NAMALWA (cell line): ENCODE measurements at regions not wholly inside any gene's neighbourhood (a gene's known extent, or its start where the extent isn't known, plus 50 kb on each side); places are given as distances from the start of the nearest gene placed in this dataset.
"Not testable (repeated sequence)": the region's sequence is repeated elsewhere in the genome, so short reads cannot be mapped to it uniquely, and the experiment has no call there.

Source experiments
- DNase-seq: peaks from one replicate; pipeline ENCODE4 v3.0.0-alpha.2; 2015; ENCODE audit warnings: low spot score

DNA sequence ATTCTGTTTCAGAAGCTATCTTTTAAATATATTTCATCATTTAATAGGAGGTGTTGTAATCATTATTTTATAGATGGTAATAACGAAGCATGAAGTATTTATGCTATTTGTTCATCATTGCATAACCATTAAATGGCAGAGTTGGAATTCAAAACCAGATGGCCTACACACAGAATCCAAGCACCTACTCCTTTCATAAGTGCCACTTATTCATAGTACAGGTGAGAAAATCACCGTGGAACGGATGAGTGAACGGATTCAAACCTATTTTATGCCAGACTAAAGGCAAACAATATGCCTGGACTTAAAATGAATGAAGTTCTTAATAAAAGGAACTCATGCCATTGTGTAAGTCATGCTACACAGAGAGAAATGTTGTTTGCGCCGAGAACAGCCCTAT is 397.9 kb upstream of the ADGRB3 start:
- DNase-seq: no peak

DNA sequence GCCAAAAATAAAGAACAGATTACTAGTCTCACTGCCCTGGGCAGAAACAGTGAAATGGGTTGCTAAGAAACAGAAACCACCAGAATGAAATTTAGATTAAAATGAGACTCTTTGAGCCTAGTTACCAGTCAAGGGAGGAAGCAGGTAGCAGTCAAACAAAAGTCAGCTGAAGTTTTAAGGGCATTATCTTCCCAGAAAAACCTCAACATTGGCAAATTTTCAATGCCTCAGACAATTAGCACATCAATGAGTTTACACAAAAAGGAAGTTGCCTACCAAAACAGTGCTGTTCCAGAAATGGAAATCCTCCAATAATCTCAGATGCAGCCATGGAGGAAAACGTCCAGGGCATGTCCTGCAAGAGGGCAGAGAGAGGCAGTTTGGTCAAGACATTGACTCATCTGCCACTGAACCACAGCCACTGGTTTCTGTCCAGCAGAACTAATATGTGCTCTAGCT is 399.7 kb upstream of the ADGRB3 start:
- no peak for DNase-seq

DNA sequence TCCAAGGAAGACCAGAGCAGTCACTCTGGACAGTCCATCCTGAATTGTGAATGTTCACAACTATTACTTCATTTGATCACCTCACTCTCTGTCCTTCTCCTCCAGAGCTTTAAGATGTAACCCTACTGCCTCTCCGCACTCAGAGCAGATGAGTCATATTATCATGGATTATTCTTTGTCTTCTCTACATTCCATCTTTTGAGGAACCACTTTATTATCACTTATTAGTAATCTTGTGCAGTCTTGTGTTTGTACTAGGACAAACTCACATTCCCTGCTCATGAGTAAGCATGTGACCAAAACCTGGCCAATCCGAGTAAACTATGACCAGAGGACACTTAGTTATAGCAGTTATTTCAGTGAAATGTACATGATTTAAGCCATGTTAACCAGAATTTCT is 401.5 kb upstream of the ADGRB3 start:
- DNase-seq: no peak

DNA sequence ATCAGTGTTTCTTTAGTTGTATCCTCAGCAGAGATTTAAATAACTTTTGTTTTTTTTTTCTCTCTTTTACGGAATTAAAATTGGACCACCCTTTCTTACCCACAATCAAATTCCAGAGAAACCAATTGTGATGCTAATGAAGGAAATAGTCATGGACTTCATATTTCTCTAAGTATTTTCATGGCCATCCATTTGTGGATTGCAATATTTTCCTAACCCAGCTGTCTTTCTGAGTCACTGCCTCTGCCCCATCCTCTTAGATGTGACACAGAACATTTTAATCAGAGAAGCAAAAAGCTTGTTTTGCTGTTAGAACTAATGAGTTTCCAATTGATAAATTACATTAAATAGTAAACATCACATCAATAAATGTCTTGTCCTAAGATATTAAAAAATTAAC is 405.5 kb upstream of the ADGRB3 start:
- DNase-seq: no peak

DNA sequence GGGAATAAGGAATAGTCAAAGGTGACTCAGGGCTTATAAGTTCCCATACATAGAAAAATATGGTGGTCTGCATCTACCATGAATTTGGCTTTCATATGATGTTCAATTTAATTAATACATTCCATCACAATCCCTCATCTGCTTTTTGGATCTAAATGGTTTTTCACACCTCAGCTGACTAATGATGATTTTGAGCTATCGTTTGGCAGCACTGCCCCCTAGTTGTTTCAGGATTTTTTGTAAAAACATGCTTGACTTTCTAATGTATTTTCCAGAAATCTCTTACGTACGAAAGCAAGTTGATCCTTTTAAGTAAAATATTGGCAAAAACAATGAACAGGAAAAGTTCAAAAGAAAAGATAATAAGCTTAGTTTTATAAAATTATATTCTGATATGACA is 408.6 kb upstream of the ADGRB3 start:
- peak; percentile 54 for DNase-seq

DNA sequence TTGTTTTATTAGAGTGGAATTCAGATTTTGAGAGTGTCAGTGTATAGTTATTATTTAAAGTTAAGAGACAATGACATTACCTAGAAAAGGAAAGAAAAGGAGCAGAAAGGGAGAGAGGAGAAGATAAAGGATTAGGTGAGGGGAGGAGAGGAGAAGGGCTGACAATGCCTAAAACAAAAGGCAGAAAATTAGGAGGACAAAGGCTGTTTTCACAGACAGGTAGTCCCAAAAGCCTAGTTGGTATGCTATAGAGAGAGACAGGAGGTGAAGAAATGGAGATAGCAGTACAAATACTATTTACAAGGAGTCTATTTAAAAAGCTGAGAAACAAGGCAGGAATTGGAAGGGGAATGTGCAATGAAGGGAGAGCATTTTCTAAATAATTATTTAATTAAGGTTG is 409.4 kb upstream of the ADGRB3 start:
- no peak for DNase-seq

DNA sequence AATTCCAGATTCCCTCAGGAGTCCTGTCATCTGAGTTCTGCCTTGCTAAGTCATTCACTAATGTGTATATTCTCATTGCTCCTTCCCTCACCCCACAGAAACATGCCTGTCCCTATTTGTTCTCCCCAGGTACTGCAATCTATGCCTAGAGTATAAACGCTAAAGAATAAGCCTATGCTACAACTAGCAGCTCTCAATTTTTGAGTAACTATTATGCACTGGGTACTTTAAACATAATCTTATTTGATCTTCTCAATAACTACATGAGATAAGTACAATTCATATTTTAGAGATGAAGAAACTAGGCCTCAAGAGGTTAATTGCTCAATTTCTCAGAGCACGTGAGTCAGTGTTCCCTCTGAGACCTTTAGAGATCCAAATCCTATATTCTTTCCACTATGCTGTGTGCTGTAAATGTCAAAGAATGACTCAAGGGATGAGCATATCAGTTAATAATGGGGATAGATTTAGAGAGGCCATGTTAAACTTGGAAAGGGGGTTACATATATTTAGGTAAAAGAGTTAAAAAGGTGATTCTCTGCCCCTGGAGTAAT is 423.8 kb upstream of the ADGRB3 start:
- no peak for DNase-seq

DNA sequence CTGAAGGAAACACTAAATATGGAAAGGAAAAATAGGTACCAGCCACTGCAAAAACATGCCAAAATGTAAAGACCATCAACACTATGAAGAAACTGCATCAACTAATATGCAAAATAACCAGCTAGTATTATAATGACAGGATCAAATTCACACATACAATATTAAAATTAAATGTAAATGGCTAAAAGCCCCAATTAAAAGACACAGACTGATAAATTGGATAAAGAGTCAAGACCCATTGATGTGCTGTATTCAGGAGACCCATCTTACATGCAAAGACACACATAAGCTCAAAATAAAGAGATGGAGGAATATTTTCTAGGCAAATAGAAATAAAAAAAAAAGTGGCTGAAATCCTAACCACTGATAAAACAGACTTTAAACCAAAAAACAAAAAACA is 427.5 kb upstream of the ADGRB3 start:
- DNase-seq: not testable (repeated sequence)

DNA sequence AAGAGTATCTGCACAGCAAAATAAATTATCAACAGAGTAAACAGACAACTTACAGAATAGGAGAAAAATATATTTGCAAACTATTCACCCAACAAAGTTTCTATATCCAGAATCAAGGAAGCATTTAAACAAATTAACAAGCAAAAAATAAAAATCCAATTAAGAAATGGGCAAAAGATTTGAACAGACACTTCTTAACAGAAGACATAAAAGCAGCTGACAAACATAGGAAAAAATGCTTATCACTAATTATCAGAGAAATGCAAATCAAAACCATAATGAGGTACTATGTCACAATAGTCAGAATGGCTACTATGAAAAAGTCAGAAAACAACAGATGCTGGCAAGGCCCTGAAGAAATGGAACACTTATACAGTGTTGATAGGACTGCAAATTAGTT is 434.2 kb upstream of the ADGRB3 start:
- DNase-seq: no peak

DNA sequence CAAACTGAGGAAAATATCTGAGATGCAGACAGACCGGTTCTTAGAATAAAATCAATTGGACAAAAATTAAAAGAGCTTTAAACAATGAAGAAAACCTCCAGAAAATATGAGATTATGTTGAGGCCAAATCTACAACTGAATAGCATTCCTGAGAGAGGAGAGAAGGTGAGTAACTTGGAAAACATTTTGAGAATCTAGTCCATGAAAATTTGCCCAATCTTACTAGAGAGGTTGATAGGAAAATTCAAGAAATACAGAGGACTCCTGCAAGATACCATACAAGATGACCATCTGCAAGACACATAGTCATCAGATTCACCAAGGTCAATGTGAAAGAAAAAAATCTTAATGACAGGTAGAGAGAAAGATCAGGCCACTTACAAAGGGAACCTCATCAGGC is 437.7 kb upstream of the ADGRB3 start:
- no peak for DNase-seq

DNA sequence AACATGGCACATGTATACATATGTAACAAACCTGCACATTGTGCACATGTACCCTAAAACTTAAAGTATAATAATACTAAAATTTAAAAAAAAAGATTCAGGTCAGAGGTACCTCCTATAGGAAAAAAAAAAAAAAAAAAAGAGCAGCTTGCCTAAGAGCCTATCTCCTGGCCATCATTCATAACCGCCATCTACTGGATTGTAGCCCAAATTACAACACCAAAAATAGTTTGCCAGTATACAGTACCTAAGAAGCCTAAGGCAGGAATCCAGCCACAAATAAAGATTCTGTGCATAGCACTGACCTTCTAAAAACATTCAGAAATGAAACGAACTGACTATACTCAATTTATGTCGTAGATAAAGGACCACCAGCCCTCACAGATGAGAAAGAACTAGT is 438.4 kb upstream of the ADGRB3 start:
- DNase-seq: peak; percentile 71

DNA sequence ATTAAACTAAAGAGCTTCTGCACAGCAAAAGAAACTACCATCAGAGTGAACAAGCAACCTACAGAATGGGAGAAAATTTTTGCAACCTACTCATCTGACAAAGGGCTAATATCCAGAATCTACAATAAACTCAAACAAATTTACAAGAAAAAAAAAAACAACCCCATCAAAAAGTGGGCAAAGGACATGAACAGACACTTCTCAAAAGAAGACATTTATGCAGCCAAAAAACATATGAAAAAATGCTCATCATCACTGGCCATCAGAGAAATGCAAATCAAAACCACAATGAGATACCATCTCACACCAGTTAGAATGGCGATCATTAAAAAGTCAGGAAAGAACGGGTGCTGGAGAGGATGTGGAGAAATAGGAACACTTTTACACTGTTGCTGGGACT is 439.3 kb upstream of the ADGRB3 start:
- not testable (repeated sequence) for DNase-seq

DNA sequence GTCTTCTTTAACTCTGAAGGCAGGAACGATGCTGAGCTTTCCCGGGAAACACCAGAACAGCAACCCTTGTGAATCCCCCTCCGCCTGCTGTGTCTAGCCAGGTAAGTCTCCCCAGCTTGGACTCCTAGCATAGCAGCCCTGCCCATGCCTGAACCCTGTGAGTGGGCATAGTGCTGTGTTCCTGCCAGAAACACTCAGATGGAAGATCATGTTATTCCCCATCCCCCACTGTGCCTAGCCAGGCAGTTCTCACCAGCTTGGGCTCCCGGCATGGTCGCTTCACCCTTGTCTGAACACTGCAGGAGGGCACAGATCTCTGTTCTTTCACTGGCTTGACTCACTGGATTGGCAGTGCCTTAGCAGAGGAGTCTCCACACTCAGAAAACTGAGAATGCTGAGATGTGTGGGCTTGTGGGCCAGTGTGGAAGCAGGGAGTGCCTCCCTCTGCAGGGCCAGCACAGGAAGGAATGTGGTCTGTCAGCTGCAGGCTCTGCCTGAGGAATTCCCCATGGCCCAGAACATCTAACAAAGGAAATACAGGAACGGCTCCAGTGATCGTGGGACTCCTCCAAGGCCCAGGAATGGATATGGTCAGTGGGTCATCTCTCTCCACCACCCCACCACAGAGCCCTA is 440.1 kb upstream of the ADGRB3 start:
- DNase-seq: no peak

DNA sequence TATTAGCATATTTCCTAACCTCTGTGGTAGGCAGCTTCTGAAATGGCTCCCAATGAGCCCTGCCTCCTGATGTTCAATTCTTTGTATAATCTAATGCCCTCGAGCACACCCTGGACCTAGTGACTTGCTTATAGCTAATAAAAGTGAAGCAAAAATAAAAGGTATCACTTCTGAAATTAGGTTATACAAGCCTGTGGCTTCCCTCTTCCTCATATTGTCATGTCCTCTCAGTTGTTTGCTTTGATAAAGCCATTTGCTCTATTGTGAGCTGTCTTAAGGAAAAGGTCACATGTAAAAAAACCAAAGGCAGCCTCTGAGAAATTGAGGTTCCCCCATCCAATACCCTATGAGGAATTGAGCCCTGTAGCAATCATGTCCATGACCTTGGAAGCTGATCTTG is 442.1 kb upstream of the ADGRB3 start:
- DNase-seq: no peak

DNA sequence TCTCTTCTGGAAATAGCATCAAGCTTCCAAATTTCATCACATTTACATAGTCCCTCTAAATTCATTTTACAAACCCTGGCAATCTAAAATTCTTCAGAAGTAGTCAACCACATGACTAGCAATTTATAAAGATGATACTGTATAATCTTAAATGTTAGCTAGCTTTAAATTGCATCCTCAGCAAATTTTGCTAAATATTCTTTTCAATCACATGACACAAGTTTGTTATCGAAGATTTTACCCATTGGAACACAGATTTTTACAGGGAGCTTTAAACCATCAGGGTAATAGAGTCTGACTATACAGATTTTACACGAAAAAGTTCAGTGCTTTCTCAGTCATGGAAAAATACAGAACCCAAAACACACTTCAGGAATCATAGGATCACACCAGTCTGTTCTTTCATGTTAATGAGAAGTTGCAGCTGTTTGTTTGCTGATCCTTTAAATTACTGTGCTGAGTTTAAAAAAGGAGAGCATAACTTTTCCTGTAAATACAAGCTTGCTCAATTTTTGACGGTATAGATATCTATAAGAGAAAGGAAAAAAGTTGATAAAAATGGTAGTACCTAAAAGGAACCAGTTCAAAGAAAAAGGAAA is 445.8 kb upstream of the ADGRB3 start:
- DNase-seq: no peak

DNA sequence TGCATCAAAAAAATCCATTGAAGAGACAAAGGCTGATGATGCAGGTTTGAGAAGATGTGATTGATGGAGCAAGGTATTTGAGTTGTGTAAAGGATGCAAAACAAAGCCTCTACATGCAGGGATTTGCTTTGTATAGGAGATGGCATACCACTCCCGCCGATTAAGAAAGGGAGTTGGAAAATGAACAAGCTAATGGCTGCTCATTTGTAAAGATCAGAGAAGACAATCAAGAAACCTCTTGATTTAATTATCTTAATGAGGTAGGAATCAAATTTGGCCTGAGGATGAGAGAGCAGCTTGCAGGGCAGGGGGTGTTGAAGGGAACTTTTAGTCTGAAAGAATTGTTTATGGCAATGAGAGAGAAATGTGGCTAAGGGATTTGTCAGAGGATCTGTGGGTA is 448.2 kb upstream of the ADGRB3 start:
- DNase-seq: no peak

DNA sequence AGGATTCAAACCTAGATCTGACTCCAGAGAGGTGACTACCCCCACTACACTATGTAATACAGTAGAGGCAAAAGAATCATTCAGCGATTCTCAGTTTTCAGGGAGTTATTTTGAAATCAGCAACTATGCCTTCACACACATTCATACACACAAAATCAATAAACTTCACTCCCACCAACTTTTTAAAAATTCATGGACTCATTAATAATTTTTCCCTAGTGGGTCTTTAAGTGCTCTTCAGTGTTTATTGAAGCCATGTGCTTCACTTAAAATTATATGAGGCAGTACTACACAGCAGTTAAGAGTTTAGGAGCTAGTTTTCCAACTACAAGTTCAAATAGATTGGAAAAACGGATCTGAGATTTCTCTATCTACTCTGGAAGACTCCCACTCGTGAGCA is 452.7 kb upstream of the ADGRB3 start:
- no peak for DNase-seq

DNA sequence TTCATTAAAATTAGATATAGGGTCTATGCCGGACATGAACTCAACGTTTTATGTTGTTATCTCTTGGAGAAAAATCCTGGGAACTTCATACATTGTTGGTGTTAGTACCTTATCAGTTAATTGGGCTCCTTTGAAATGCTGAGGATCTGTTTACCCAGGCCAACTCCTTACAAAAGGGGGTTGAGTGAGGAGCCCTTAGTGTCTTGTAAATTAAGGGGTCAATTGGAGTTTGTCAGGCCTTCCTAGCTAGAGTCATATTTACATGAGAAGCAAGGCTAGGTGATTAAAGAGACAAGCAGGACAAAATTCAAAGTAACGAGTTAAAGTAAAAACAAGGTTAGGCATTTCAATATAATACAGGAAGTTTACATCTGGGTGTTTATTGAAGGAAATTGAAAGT is 454.1 kb upstream of the ADGRB3 start:
- not testable (repeated sequence) for DNase-seq

DNA sequence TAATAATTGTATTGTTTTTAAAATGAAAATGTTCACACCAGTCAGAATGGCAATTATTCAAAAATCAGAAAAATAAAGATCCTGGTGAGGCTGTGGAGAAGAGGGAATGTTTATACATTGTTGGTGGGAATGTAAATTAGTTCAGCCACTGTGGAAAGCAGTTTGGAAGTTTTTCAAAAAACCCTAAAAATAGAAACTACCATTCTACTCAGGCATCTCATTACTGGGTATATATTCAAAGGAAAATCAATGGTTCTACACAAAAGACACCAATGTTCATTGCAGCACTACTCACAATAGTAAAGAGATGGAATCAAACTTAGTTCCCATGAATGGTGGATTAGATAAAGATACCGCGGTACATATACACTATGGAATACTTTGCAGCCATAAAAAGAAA is 461.5 kb upstream of the ADGRB3 start:
- DNase-seq: no peak

DNA sequence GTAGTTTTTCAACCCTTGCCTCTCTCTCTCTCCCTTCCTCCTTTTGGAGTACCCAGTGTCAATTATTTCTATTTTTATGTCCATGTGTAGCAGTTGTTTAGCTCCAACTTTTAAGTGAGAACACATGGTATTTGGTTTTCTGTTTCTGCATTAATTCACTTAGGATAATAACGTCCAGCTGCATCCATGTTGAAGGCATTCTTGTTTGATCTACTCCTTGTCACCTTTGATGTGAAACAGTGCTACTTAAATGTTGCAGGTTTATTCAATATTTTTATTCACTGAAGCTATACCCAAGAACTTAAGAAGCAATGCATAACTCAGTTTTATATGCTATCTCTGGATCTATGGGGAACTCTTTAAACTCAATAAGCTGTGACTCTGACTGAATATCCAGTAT is 465.2 kb upstream of the ADGRB3 start:
- DNase-seq: no peak

DNA sequence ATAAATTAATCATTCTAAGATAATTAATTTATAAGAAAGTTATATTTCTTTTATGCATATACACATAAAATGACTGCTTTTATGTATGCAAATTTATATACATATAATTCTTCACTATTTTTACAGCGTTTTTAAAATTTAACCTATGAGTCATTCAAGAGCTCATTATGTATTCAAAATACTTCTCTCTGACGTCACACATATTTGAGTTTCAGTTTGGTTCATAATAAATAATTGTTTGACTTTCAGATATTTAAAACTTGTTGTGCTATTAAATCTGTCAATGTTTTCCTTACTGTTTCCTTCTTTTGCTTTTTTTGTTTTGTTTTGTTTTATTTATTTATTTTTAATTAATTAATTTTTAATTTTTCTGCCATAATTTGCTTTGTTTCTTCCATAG is 467.5 kb upstream of the ADGRB3 start:
- DNase-seq: no peak

DNA sequence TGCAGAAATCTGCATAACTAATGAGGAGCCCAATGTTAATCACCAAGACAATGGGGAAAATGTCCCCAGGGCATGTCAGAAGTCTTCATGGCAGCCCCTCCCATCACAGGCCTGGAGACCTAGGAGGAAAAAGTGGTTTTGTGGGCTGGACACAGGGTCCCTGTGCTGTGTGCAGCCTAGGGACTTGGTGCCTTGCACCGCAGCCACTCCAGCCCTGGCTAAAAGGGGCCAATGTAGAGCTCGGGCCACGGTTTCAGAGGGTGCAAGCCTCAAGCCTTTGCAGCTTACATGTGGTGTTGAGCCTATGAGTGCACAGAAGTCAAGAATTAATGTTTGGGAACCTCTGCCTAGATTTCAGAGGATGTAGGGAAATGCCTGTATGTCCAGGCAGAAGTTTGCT is 474.3 kb upstream of the ADGRB3 start:
- not testable (repeated sequence) for DNase-seq

DNA sequence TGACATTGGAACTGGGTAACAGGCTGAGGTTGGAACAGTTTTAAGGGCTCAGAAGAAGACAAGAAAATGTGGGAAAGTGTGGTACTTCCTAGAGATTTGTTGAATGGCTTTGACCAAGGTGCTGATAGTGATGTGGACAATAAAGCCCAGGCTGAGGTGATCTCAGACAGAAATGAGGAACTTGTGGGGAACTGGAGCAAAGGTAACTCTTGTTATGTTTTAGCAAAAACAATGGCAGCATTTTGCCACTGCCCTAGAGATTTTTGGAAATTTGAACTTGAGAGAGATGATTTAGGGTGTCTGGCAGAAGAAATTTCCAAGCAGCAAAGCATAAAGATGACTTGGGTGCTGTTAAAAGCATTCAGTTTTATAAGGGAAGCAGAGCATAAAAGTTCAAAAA is 474.7 kb upstream of the ADGRB3 start:
- no peak for DNase-seq

DNA sequence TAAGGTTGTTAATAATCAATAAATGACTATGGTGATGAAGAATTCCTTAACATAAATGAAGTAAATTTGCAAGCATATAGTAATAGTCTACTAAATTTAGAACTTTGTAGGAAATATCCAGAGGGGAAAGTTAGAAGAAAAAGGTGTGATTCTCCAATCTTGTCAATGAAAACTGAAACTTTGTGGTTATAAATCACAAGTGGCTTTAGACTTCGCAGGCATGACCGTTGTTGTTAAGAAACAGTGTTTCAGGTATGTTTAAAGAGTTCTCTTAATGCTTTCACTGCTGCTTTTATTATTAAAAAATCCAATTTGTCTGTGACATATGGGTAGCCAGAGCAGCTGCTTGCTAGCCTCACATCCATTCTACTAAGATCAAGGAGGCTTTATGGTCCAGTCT is 475.6 kb upstream of the ADGRB3 start:
- DNase-seq: no peak
